ENCODE measurements at regions not wholly inside any gene's neighbourhood (a gene's known extent, or its start where the extent isn't known, plus 50 kb on each side); places are given as distances from the start of the nearest gene placed in this dataset.

- DNase-seq, result no peak
Measured at GRCh38 chr10:83252596-83252995, 886.7 kb upstream of the GHITM start.

- DNase-seq, result no peak
Measured at GRCh38 chr10:83253011-83253671, 886.2 kb upstream of the GHITM start.

GRCh38 chr10:83254698-83255097 is 884.6 kb upstream of the GHITM start:
- no peak for DNase-seq

- DNase-seq, result no peak
Measured at GRCh38 chr10:83262434-83262833, 876.9 kb upstream of the GHITM start.

GRCh38 chr10:83272666-83273434 is 866.5 kb upstream of the GHITM start:
- DNase-seq, result no peak

- no peak for DNase-seq
Measured at GRCh38 chr10:83274088-83274487, 865.2 kb upstream of the GHITM start.

GRCh38 chr10:83276971-83277370 is 862.3 kb upstream of the GHITM start:
- no peak for DNase-seq

- no peak for DNase-seq
Measured at GRCh38 chr10:83283151-83283550, 856.2 kb upstream of the GHITM start.

GRCh38 chr10:83287374-83287773 is 851.9 kb upstream of the GHITM start:
- DNase-seq, result no peak

- no peak for DNase-seq
Measured at GRCh38 chr10:83289373-83289772, 849.9 kb upstream of the GHITM start.

GRCh38 chr10:83289948-83290347 is 849.4 kb upstream of the GHITM start:
- no peak for DNase-seq

- DNase-seq, result no peak
Measured at GRCh38 chr10:83301732-83302131, 837.6 kb upstream of the GHITM start.

- DNase-seq, result no peak
Measured at GRCh38 chr10:83302623-83303022, 836.7 kb upstream of the GHITM start.

- no peak for DNase-seq
Measured at GRCh38 chr10:83310688-83311087, 828.6 kb upstream of the GHITM start.

GRCh38 chr10:83312570-83312969 is 826.7 kb upstream of the GHITM start:
- DNase-seq, result no peak

GRCh38 chr10:83332690-83333089 is 806.6 kb upstream of the GHITM start:
- no peak for DNase-seq

GRCh38 chr10:83333566-83333965 is 805.7 kb upstream of the GHITM start:
- DNase-seq, result no peak

- no peak for DNase-seq
Measured at GRCh38 chr10:83343676-83344075, 795.6 kb upstream of the GHITM start.

- DNase-seq, result no peak
Measured at GRCh38 chr10:83346266-83346910, 792.9 kb upstream of the GHITM start.

GRCh38 chr10:83352588-83352987 is 786.7 kb upstream of the GHITM start:
- DNase-seq, result no peak

GRCh38 chr10:83354456-83354855 is 784.9 kb upstream of the GHITM start:
- DNase-seq, result no peak

GRCh38 chr10:83357004-83357403 is 782.3 kb upstream of the GHITM start:
- DNase-seq, result no peak

- no peak for DNase-seq
Measured at GRCh38 chr10:83357627-83358026, 781.7 kb upstream of the GHITM start.
